Lung (tissue), 11 donors: ENCODE measurements at regions not wholly inside any gene's neighbourhood (a gene's known extent, or its start where the extent isn't known, plus 50 kb on each side); places are given as distances from the start of the nearest gene placed in this dataset.

ENCODE experiments used
- ATAC-seq: fragments of 200-7000 bp; cut with Tn5 transposase; one replicate; pipeline ENCODE4 v1.9.1; 2020; ENCODE audit warnings: moderate number of reproducible peaks; ENCODE audit not compliant: insufficient read depth, low FRiP score
- DNase-seq, 3 donors: peaks; one replicate each; pipeline ENCODE4 v3.0.0-alpha.2; 2013 to 2017
- H3K27ac ChIP-seq, 2 donors: one replicate each; pipeline ENCODE4 v1.5.1; 2013; ENCODE audit warnings: mild to moderate bottlenecking in 2 of 2, moderate library complexity in 2 of 2, control low read depth in 1 of 2, inconsistent platforms in 1 of 2, low read depth in 1 of 2, low read length in 1 of 2
- H3K27me3 ChIP-seq, 3 donors: one replicate each; pipeline ENCODE4 v1.5.1; 2013; ENCODE audit warnings: low read length in 2 of 3; ENCODE audit not compliant: control insufficient read depth in 3 of 3, insufficient read depth in 3 of 3
- H3K36me3 ChIP-seq, 4 donors: one replicate each; pipeline ENCODE4 v1.5.1; 2013; ENCODE audit warnings: low read length in 4 of 4, mild to moderate bottlenecking in 1 of 4, moderate library complexity in 1 of 4; ENCODE audit not compliant: control insufficient read depth in 4 of 4, insufficient read depth in 4 of 4
- H3K4me1 ChIP-seq, 5 donors: one replicate each; pipeline ENCODE4 v1.5.1; 2013; ENCODE audit warnings: low read length in 5 of 5, mild to moderate bottlenecking in 2 of 5, moderate library complexity in 1 of 5; ENCODE audit not compliant: control insufficient read depth in 5 of 5, insufficient read depth in 5 of 5
- H3K4me3 ChIP-seq: one replicate; pipeline ENCODE4 v1.5.1; 2013; ENCODE audit warnings: mild to moderate bottlenecking, control low read depth, moderate library complexity
- H3K9ac ChIP-seq, 2 donors: one replicate each; pipeline ENCODE4 v1.5.1; 2013; ENCODE audit warnings: low read length in 2 of 2, control low read depth in 1 of 2; ENCODE audit not compliant: insufficient read depth in 1 of 2
- H3K9me3 ChIP-seq, 4 donors: one replicate each; pipeline ENCODE4 v1.5.1; 2013; ENCODE audit warnings: low read length in 3 of 4, mild to moderate bottlenecking in 1 of 4, moderate library complexity in 1 of 4; ENCODE audit not compliant: control insufficient read depth in 4 of 4, insufficient read depth in 3 of 4
- CTCF ChIP-seq: IDR thresholded peaks from 2 replicates; pipeline ENCODE4 v1.5.1; 2012; ENCODE audit warnings: mild to moderate bottlenecking; ENCODE audit errors: control extremely low read depth, extremely low read depth
- WGBS, 2 donors: extraction: QIAGEN DNeasy Blood & Tissue Kit; methylation state at CpG; one replicate each; pipeline ENCODE4 v1.1.7; 2013; 5-methylcytosine and 5-hydroxymethylcytosine counted together
- donor health status: control.
- donor health status: control.
- donor health status: Bipolar disorder and iron deficiency.
- donor health status: healthy.
- donor health status: DM: yes; HTN: yes; CAD: no.

- H3K27me3 ChIP-seq = no peaks in the 10 kb centered on the region
- no peak overlapping the region for H3K27ac ChIP-seq
- DNase-seq (no peak), ATAC-seq (no peak)
- no peaks in the 10 kb centered on the region for H3K36me3 ChIP-seq
- no peak for TF ChIP-seq CTCF
- H3K4me3 ChIP-seq = no peak overlapping the region
- H3K9me3 ChIP-seq = no peaks in the 10 kb centered on the region
- peaks cover 0 to 21% (median 0%) of the 10 kb centered on the region in 5 donors for H3K4me1 ChIP-seq
- H3K9ac ChIP-seq = no peak overlapping the region
These were observed 64.8 kb upstream of the RAP2B start for GRCh38 chr3:153097213-153097612.

- H3K4me1 ChIP-seq = peaks cover 0 to 13% (median 0%) of the 10 kb centered on the region in 5 donors
- no peak overlapping the region for H3K9ac ChIP-seq
- no peaks in the 10 kb centered on the region for H3K36me3 ChIP-seq
- no peaks in the 10 kb centered on the region for H3K27me3 ChIP-seq
- ATAC-seq = no peak
- no peaks in the 10 kb centered on the region for H3K9me3 ChIP-seq
- no peak for DNase-seq
- TF ChIP-seq CTCF = no peak
- H3K4me3 ChIP-seq = no peak overlapping the region
- 92 to 95% methylated on average over 9 of the region's 9 CpGs for WGBS, 2 donors
- no peak overlapping the region for H3K27ac ChIP-seq
These were observed 62.9 kb upstream of the RAP2B start for GRCh38 chr3:153099131-153099530.

GRCh38 chr3:153103406-153103945 lies 58.5 kb upstream of the RAP2B start:
- H3K9me3 ChIP-seq = no peaks in the 10 kb centered on the region
- peak; percentile 29 for ATAC-seq
- H3K36me3 ChIP-seq = no peaks in the 10 kb centered on the region
- H3K27me3 ChIP-seq = no peaks in the 10 kb centered on the region
- peak in 2 of 3 donors; percentile 17 to 52 for DNase-seq
- WGBS, 2 donors = 30 to 38% methylated on average over 2 of the region's 2 CpGs
- H3K27ac ChIP-seq = no peak overlapping the region
- H3K9ac ChIP-seq = no peak overlapping the region
- H3K4me1 ChIP-seq = no peaks in the 10 kb centered on the region
- no peak for TF ChIP-seq CTCF
- no peak overlapping the region for H3K4me3 ChIP-seq

- Histone ChIP-seq H3K27ac (no peak overlapping the region), H3K36me3 (no peaks in the 10 kb centered on the region), H3K9me3 (no peaks in the 10 kb centered on the region), H3K27me3 (no peaks in the 10 kb centered on the region), H3K4me3 (no peak overlapping the region), H3K4me1 (no peaks in the 10 kb centered on the region), H3K9ac (no peak overlapping the region)
- TF ChIP-seq CTCF = no peak
- DNase-seq (no peak), ATAC-seq (no peak)
- 87 to 88% methylated on average over 2 of the region's 2 CpGs for WGBS, 2 donors
These were observed 52.0 kb upstream of the RAP2B start for GRCh38 chr3:153110041-153110440.
